ENCODE measurements at regions not wholly inside any gene's neighbourhood (a gene's known extent, or its start where the extent isn't known, plus 50 kb on each side); places are given as distances from the start of the nearest gene placed in this dataset.

DNA sequence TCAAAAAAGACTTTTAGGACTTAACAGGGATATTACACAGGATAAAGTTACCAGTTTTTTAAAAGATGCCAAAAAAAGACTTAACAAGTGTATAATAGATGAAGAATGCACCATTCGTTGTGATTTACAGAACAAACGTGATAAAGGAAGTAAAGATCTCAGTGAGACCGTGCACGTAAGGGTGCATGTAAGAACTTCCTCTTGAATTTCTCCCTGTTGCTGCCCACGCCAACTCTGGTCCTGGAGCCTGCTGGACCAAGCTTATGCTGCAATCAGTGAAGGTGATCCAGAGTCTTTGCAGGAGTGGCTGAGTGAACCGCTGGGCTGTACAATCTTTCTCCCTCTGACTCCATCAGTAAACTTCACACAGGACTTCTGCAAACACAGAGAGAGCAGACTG, 593.7 kb downstream of the TMEM121 start:
- DNase-seq (ENCODE audit: low read depth, low spot score), result no peak
- Histone ChIP-seq H3K9me1 (replicated peaks; ENCODE audit: control insufficient read depth, extremely low read depth, insufficient read depth, low read length) (no peaks in the 10 kb centered on the region), H3K9me3 (replicated peaks; ENCODE audit: control insufficient read depth, insufficient read depth, low read length) (peaks cover 2% of the 10 kb centered on the region), H3K27me3 (ENCODE audit: control insufficient read depth in 2 of 2, insufficient read depth in 2 of 2, low read length in 2 of 2) (no peaks in the 10 kb centered on the region), H3K36me3 (ENCODE audit: control insufficient read depth in 2 of 2, extremely low read depth in 1 of 2, insufficient read depth in 2 of 2, low read length in 2 of 2) (no peaks in the 10 kb centered on the region), H2AFZ (ENCODE audit: low read depth, low read length) (no peak overlapping the region), H3K4me2 (ENCODE audit: insufficient read depth, low read length) (no peak overlapping the region), H3K27ac (ENCODE audit: insufficient read depth, low read depth, low read length) (no peak overlapping the region), H3K4me1 (ENCODE audit: control insufficient read depth, extremely low read depth, insufficient read depth, low read length) (no peaks in the 10 kb centered on the region), H3K79me2 (ENCODE audit: control insufficient read depth, insufficient read depth, low read length) (no peaks in the 10 kb centered on the region), H4K20me1 (replicated peaks; ENCODE audit: control insufficient read depth, extremely low read depth, insufficient read depth, low read length) (no peaks in the 10 kb centered on the region), H3K4me3 (replicated peaks in 1 of 3; ENCODE audit: insufficient read depth in 1 of 3, low read depth in 1 of 3, low read length in 3 of 3) (no peak overlapping the region), H3K9ac (replicated peaks; ENCODE audit: extremely low read depth, insufficient read depth, low read length) (no peak overlapping the region)
- CTCF ChIA-PET, result no interaction called here
- dilution Hi-C loops (cut with MboI; ENCODE audit: extremely low pct_ligation_motif_present, low sequenced_read_pairs), result no loop called here
- intact Hi-C loops (cut with micrococcal nuclease), result no loop called here
- POLR2A ChIA-PET, result no interaction called here
- TF ChIP-seq MYC (IDR thresholded peaks at IDR 0.05; ENCODE audit: low read depth, low read length) (no peak), POLR2A (IDR thresholded peaks at IDR 0.05; ENCODE audit: low read depth, low read length) (no peak), FOS (IDR thresholded peaks at IDR 0.05; ENCODE audit: borderline replicate concordance, insufficient read depth, low read length) (no peak)
- BruUV-seq (replicated peaks), result no TSS peak
- no peak for FAIRE-seq

DNA sequence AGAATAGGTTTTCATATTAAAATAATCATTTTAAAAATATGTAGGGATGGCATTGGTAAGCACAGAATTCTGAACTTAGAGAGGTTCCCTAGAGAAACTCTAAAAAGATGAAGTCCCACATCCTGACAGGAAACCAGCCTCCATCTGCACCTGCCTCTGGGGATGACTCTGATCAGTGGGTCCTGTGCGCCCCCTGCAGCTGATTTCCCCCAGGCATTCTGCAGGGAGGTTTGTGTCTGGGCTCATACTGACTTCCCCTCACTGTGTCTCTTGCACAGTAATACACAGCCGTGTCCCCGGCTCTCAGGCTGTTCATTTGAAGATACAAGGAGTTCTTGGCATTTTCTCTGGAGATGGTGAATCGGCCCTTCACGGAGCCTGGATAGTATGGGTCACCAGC, 602.9 kb downstream of the TMEM121 start:
- Histone ChIP-seq H3K27ac (ENCODE audit: insufficient read depth, low read depth, low read length) (no peak overlapping the region), H2AFZ (ENCODE audit: low read depth, low read length) (no peak overlapping the region), H3K4me2 (ENCODE audit: insufficient read depth, low read length) (no peak overlapping the region), H3K36me3 (ENCODE audit: control insufficient read depth in 2 of 2, extremely low read depth in 1 of 2, insufficient read depth in 2 of 2, low read length in 2 of 2) (no peaks in the 10 kb centered on the region), H3K4me3 (replicated peaks in 1 of 3; ENCODE audit: insufficient read depth in 1 of 3, low read depth in 1 of 3, low read length in 3 of 3) (no peak overlapping the region), H3K79me2 (ENCODE audit: control insufficient read depth, insufficient read depth, low read length) (no peaks in the 10 kb centered on the region), H4K20me1 (replicated peaks; ENCODE audit: control insufficient read depth, extremely low read depth, insufficient read depth, low read length) (no peaks in the 10 kb centered on the region), H3K27me3 (ENCODE audit: control insufficient read depth in 2 of 2, insufficient read depth in 2 of 2, low read length in 2 of 2) (no peaks in the 10 kb centered on the region), H3K9me3 (replicated peaks; ENCODE audit: control insufficient read depth, insufficient read depth, low read length) (no peaks in the 10 kb centered on the region), H3K4me1 (ENCODE audit: control insufficient read depth, extremely low read depth, insufficient read depth, low read length) (no peaks in the 10 kb centered on the region), H3K9me1 (replicated peaks; ENCODE audit: control insufficient read depth, extremely low read depth, insufficient read depth, low read length) (no peaks in the 10 kb centered on the region), H3K9ac (replicated peaks; ENCODE audit: extremely low read depth, insufficient read depth, low read length) (no peak overlapping the region)
- ChIA-PET POLR2A (no interaction called here), CTCF (no interaction called here)
- dilution Hi-C loops (cut with MboI; ENCODE audit: extremely low pct_ligation_motif_present, low sequenced_read_pairs), result no loop called here
- intact Hi-C loops (cut with micrococcal nuclease), result no loop called here
- DNase-seq (ENCODE audit: low read depth, low spot score), result no peak
- FAIRE-seq, result no peak
- TF ChIP-seq, protein P1, sequence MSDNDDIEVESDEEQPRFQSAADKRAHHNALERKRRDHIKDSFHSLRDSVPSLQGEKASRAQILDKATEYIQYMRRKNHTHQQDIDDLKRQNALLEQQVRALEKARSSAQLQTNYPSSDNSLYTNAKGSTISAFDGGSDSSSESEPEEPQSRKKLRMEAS (IDR thresholded peaks at IDR 0.05; ENCODE audit: insufficient read depth, insufficient read length), result no peak
- TF ChIP-seq FOS (IDR thresholded peaks at IDR 0.05; ENCODE audit: borderline replicate concordance, insufficient read depth, low read length) (no peak), POLR2A (IDR thresholded peaks at IDR 0.05; ENCODE audit: low read depth, low read length) (no peak), GATA2 (IDR thresholded peaks at IDR 0.05; ENCODE audit: insufficient read depth, insufficient read length, low read depth, low read length) (no peak), JUN (IDR thresholded peaks at IDR 0.05; ENCODE audit: borderline replicate concordance, insufficient read depth, insufficient read length, low read depth) (no peak), EZH2 (IDR thresholded peaks at IDR 0.05; ENCODE audit: borderline replicate concordance, low read depth, low read length, severe bottlenecking) (no peak), MYC (IDR thresholded peaks at IDR 0.05; ENCODE audit: low read depth, low read length) (no peak), POLR2AphosphoS5 (IDR thresholded peaks at IDR 0.05; ENCODE audit: insufficient read depth, low read depth, low read length) (no peak)
- TF ChIP-seq, protein P2, sequence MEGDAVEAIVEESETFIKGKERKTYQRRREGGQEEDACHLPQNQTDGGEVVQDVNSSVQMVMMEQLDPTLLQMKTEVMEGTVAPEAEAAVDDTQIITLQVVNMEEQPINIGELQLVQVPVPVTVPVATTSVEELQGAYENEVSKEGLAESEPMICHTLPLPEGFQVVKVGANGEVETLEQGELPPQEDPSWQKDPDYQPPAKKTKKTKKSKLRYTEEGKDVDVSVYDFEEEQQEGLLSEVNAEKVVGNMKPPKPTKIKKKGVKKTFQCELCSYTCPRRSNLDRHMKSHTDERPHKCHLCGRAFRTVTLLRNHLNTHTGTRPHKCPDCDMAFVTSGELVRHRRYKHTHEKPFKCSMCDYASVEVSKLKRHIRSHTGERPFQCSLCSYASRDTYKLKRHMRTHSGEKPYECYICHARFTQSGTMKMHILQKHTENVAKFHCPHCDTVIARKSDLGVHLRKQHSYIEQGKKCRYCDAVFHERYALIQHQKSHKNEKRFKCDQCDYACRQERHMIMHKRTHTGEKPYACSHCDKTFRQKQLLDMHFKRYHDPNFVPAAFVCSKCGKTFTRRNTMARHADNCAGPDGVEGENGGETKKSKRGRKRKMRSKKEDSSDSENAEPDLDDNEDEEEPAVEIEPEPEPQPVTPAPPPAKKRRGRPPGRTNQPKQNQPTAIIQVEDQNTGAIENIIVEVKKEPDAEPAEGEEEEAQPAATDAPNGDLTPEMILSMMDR (IDR thresholded peaks at IDR 0.05; ENCODE audit: extremely low read depth in 1 of 2, insufficient read depth in 1 of 2, low read depth in 1 of 2, low read length in 2 of 2), result no peak
- BruUV-seq (replicated peaks), result no TSS peak

Data from endothelial cell of umbilical vein (primary cell).